ENCODE measurements at regions not wholly inside any gene's neighbourhood (a gene's known extent, or its start where the extent isn't known, plus 50 kb on each side); places are given as distances from the start of the nearest gene placed in this dataset.

GRCh38 chr13:54928071-54928470, 1899.5 kb downstream of the OLFM4 start:
- H3K4me3 Mint-ChIP-seq = no peak overlapping the region
- CTCF ChIA-PET = no interaction called here

GRCh38 chr13:54934121-54934520, 1905.5 kb downstream of the OLFM4 start:
- CTCF ChIA-PET = no interaction called here
- POLR2A ChIA-PET = no interaction called here
- TF ChIP-seq CTCF (IDR thresholded peaks at IDR 0.05) = no peak

More at GRCh38 chr13:54928071-54928470, 1899.5 kb downstream of the OLFM4 start:
- no peaks in the 10 kb centered on the region for H3K4me1 Mint-ChIP-seq (ENCODE audit: low read depth)
- no peaks in the 10 kb centered on the region for H3K36me3 Mint-ChIP-seq (ENCODE audit: low read depth)
- TF ChIP-seq CTCF (IDR thresholded peaks at IDR 0.05) = no peak
- no peak for DNase-seq
- POLR2A ChIA-PET = no interaction called here
- no peaks in the 10 kb centered on the region for H3K27me3 Mint-ChIP-seq
- ATAC-seq = no peak
- intact Hi-C loops (cut with micrococcal nuclease) = no loop called here
- peaks cover 15% of the 10 kb centered on the region for H3K9me3 Mint-ChIP-seq
- H3K27ac Mint-ChIP-seq = no peak overlapping the region

GRCh38 chr13:54945973-54946372, 1917.4 kb downstream of the OLFM4 start:
- H3K4me1 Mint-ChIP-seq (ENCODE audit: low read depth) = no peaks in the 10 kb centered on the region
- POLR2A ChIA-PET = no interaction called here
- ATAC-seq (no peak), DNase-seq (no peak)
- no peaks in the 10 kb centered on the region for H3K27me3 Mint-ChIP-seq
- TF ChIP-seq CTCF (IDR thresholded peaks at IDR 0.05) = no peak
- H3K27ac Mint-ChIP-seq = no peak overlapping the region
- H3K9me3 Mint-ChIP-seq = peaks cover 13% of the 10 kb centered on the region
- H3K36me3 Mint-ChIP-seq (ENCODE audit: low read depth) = no peaks in the 10 kb centered on the region
- CTCF ChIA-PET = no interaction called here
- intact Hi-C loops (cut with micrococcal nuclease) = no loop called here
- no peak overlapping the region for H3K4me3 Mint-ChIP-seq

More at GRCh38 chr13:54934121-54934520, 1905.5 kb downstream of the OLFM4 start:
- Mint-ChIP-seq H3K27me3 (no peaks in the 10 kb centered on the region), H3K27ac (no peak overlapping the region), H3K36me3 (ENCODE audit: low read depth) (no peaks in the 10 kb centered on the region), H3K4me3 (no peak overlapping the region), H3K4me1 (ENCODE audit: low read depth) (no peaks in the 10 kb centered on the region), H3K9me3 (peaks cover 26% of the 10 kb centered on the region)
- no peak for ATAC-seq
- intact Hi-C loops (cut with micrococcal nuclease) = no loop called here
- DNase-seq = no peak

- ChIA-PET CTCF (no interaction called here), POLR2A (no interaction called here)
- H3K9me3 Mint-ChIP-seq = peaks cover 10% of the 10 kb centered on the region
- H3K4me3 Mint-ChIP-seq = no peak overlapping the region
- intact Hi-C loops (cut with micrococcal nuclease) = no loop called here
- H3K27ac Mint-ChIP-seq = no peak overlapping the region
- no peaks in the 10 kb centered on the region for H3K4me1 Mint-ChIP-seq (ENCODE audit: low read depth)
- DNase-seq = no peak
- H3K27me3 Mint-ChIP-seq = no peaks in the 10 kb centered on the region
- TF ChIP-seq CTCF (IDR thresholded peaks at IDR 0.05) = no peak
- no peaks in the 10 kb centered on the region for H3K36me3 Mint-ChIP-seq (ENCODE audit: low read depth)
- ATAC-seq = no peak
Observed at GRCh38 chr13:54949735-54950134, 1921.1 kb downstream of the OLFM4 start.

GRCh38 chr13:54950546-54950945, 1921.9 kb downstream of the OLFM4 start:
- DNase-seq (no peak), ATAC-seq (no peak)
- no peak overlapping the region for H3K4me3 Mint-ChIP-seq
- H3K27ac Mint-ChIP-seq = no peak overlapping the region
- no peak for TF ChIP-seq CTCF (IDR thresholded peaks at IDR 0.05)
- H3K36me3 Mint-ChIP-seq (ENCODE audit: low read depth) = no peaks in the 10 kb centered on the region
- intact Hi-C loops (cut with micrococcal nuclease) = no loop called here
- ChIA-PET POLR2A (no interaction called here), CTCF (no interaction called here)
- H3K27me3 Mint-ChIP-seq = no peaks in the 10 kb centered on the region
- H3K4me1 Mint-ChIP-seq (ENCODE audit: low read depth) = no peaks in the 10 kb centered on the region
- peaks cover 8% of the 10 kb centered on the region for H3K9me3 Mint-ChIP-seq
